ENCODE measurements at regions not wholly inside any gene's neighbourhood (a gene's known extent, or its start where the extent isn't known, plus 50 kb on each side); places are given as distances from the start of the nearest gene placed in this dataset.

DNA sequence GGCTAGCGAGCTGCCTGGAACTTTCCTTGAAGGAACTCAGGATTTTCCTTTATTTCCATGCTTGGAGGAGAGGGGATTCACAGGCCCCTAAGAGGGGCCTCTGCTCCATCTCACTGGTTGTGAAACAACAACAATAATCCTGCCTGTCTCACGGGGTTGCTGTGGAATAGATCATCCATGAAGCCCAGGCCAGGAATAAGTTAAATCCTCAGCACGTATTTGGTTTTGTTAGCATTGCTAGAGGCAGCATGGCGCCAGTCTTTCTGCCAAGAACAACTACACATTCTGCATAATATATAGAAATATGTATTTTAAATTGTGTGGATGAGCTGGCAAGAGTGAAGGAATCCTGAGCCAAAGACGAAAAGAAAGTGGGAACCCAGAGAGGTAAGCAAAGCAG, 80.8 kb upstream of the L3MBTL4 start:
- TF ChIP-seq, protein P1, sequence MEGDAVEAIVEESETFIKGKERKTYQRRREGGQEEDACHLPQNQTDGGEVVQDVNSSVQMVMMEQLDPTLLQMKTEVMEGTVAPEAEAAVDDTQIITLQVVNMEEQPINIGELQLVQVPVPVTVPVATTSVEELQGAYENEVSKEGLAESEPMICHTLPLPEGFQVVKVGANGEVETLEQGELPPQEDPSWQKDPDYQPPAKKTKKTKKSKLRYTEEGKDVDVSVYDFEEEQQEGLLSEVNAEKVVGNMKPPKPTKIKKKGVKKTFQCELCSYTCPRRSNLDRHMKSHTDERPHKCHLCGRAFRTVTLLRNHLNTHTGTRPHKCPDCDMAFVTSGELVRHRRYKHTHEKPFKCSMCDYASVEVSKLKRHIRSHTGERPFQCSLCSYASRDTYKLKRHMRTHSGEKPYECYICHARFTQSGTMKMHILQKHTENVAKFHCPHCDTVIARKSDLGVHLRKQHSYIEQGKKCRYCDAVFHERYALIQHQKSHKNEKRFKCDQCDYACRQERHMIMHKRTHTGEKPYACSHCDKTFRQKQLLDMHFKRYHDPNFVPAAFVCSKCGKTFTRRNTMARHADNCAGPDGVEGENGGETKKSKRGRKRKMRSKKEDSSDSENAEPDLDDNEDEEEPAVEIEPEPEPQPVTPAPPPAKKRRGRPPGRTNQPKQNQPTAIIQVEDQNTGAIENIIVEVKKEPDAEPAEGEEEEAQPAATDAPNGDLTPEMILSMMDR (conservative IDR thresholded peaks at IDR 0.05; ENCODE audit: low read length), result no peak
- no peak for TF ChIP-seq EZH2phosphoT487 (IDR thresholded peaks at IDR 0.05; ENCODE audit: borderline replicate concordance, low read depth, low read length)
